Stimulated activated CD4-positive, alpha-beta T cell treated with anti-CD3 and anti-CD28 coated beads, TNF-alpha, amount 100 ng/mL, for 1 hour (primary cell): ENCODE measurements at regions not wholly inside any gene's neighbourhood (a gene's known extent, or its start where the extent isn't known, plus 50 kb on each side); places are given as distances from the start of the nearest gene placed in this dataset.

Source experiments
- DNase-seq, 3 donors: peaks; one replicate each; pipeline ENCODE4 v3.0.0-alpha.2; 2020; ENCODE audit warnings: low read depth in 3 of 3, low spot score in 1 of 3

- DNase-seq = no peak
Measured at GRCh38 chr20:41952166-41952565, 334.0 kb upstream of the CHD6 start.

GRCh38 chr20:41951615-41952014, 333.4 kb upstream of the CHD6 start:
- no peak for DNase-seq

DNA sequence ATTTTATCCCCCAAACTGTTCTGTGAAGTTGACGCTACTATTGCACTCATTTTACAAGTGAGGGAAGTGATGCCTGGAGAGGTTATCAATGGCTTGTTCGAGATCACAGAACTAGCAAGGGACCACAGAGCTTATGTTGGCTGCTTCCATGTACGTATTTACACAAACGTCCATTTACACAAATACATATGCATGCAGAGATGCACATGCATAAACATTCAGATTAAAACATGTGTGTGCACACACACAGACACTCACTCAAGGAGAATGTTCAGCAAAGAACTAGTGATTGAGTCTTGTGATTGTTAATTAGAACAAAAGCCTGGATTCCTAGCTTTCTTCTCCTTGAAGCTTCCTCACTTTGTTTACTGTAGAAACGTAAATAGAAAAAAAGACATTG, 321.5 kb upstream of the CHD6 start:
- DNase-seq = no peak

GRCh38 chr20:41938353-41938752, 320.2 kb upstream of the CHD6 start:
- no peak for DNase-seq

GRCh38 chr20:41935259-41935791, 317.1 kb upstream of the CHD6 start:
- no peak for DNase-seq

DNA sequence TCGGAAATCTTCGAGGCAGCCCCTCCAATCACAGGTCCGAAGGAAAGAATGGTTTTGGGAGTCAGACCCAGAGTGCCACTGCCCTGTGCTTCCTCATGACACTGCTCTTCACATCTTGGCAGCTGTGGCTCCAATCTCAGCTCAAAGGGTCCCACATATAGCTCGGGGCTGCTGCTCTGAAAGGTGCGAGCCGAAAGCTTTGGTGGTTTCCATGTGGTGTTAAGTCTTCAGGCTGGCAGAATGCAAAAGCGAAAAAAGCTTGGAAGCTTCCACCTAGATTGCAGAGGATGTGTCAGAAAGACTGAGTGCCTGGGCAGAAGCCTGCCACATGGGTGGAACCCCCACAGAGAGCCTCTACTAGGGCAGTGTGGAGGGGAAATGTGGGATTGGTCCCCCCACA, 314.3 kb upstream of the CHD6 start:
- no peak for DNase-seq

- DNase-seq = no peak
Measured at GRCh38 chr20:41927655-41928054, 309.5 kb upstream of the CHD6 start.

DNA sequence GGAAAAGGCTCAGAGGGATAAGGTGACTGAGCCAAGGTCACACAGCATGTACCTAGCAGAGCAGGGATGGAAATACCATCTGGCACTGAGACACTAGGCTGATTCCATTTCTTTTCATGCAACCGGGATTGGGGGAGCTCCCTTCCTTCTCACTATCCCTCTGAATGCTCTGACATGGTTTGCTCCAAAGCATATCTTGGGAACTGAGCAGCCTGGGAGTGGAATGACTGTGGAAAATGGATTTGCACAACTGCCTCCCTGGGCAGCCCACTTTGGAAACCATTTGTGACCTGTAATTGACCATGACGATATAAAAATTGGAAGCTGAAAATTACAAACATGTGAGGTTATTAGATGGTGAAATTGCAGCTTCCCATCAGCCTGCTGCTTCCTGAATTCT, 309.0 kb upstream of the CHD6 start:
- no peak for DNase-seq

GRCh38 chr20:41925476-41925875, 307.3 kb upstream of the CHD6 start:
- no peak for DNase-seq

GRCh38 chr20:41923624-41924023, 305.4 kb upstream of the CHD6 start:
- no peak for DNase-seq

DNA sequence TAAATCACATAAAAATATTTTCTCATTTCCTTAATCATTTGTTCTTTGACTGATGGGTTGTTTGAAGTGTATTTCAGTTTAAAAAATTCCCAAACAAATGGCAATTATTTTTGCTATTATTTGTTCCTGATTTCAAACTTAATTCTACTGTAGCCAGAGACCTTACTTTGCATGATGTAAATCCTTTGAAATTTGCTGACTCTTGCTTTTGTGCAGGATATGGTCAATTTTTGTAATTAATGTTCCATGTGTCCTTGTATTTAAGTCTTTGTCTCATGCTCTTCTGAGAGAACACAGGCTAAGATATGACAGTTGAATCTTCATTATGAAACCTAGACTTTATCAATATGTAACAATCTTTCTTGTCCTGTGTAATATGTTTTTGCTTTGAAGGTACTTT, 295.0 kb upstream of the CHD6 start:
- DNase-seq = no peak

GRCh38 chr20:41910558-41910957, 292.4 kb upstream of the CHD6 start:
- DNase-seq = no peak

GRCh38 chr20:41905199-41905598, 287.0 kb upstream of the CHD6 start:
- DNase-seq = no peak

- DNase-seq = no peak
Measured at GRCh38 chr20:41903586-41903985, 285.4 kb upstream of the CHD6 start.

DNA sequence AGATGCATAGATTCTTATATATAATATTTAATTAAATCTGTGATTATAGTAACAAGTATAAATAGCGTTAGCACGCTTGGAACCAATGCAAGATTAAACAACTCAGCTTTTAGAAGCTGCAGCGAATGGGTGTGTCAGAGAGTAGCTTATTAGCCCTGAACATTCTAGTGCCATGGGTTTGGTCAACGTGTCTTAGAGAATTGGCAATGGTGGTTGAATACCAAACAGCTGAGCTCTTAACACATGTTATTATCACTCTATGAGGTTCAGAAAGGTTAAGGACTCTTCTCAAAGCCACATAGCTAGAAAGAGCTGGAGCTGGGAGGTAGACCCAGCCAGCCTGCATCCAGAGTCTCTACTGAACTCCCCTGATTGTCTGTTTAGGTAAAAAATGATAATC, 284.2 kb upstream of the CHD6 start:
- DNase-seq = no peak

DNA sequence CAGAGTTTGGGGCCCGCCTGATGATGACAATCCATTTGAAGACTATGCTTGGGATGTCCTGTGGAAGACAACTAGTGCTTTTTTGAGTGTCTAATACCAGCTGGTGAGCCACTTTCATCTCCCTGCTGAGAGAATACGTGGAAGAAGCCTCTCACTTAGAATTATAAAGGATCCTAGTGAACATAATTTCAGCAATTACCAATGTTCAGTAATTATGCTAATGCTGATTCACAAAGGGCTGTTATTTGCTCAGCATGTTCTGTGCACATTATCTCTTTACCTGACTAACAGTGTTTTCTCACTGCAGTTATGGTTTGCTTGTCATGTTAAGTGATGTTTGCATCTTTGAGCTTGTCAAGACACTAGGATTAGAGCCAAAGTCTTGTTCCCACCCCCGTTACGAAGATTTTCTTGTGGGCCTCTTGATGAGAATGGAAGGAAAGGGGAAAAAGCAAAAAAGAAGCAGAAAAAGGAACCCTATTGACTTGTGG, 282.1 kb upstream of the CHD6 start:
- DNase-seq = no peak

DNA sequence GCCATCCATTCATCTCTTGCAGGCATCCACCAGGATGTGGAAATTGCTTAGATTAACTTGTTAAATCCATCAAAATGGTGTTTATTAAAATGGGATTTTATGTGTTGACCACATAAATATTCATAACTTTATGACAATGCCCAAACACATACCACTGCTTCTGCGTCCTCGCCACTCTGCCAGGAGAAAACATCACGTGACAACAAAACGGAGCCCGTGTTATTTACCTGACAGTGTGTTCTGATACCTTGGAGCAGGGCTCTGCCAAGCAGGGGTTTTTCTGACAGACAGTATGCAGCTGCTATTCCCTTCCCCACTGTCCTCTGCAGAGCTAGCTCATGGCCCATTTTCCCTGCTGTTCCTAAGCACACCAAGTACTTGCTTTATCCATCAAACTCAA, 279.5 kb upstream of the CHD6 start:
- no peak for DNase-seq

- DNase-seq = no peak
Measured at GRCh38 chr20:41895241-41896032, 277.3 kb upstream of the CHD6 start.

- no peak for DNase-seq
Measured at GRCh38 chr20:41894255-41894963, 276.2 kb upstream of the CHD6 start.

DNA sequence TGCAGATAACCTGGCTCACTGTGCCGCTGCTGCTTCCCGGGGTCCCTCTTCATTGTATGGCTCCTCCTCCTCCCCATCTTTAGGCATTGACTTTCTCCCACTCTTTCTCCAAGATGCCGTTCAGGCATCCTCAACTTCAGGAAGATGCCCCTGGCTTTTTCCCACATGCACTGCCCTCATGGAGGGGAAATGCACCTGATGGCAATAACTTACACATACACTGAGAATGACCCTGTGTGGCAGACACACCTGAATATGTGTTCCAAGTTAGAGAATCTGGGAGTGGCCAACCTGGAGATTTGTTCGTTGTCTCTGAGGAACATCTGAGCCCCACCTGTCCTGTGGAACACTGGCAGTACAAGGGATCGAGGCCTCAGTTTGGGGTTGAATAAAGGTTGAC, 273.9 kb upstream of the CHD6 start:
- DNase-seq = no peak

DNA sequence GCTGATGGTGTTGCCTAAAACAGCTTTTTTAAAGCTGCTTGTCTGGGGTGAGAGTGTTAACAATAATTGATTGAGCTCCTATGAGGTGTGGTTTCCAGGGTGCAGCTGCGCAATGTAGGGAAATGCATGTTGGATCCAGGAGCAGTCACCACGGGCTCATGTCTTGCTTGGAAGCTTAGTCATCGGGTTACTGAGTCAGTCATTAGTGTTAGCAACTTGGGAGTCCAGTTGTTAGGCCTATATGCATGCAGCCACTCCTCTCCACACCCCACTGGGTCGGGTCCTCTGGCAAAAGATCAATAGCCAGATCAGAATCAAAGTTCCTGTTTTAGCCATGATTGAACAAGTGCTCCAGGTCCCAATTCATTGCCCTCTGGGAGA, 271.7 kb upstream of the CHD6 start:
- DNase-seq = no peak

- no peak for DNase-seq
Measured at GRCh38 chr20:41889126-41889843, 271.1 kb upstream of the CHD6 start.
